GM12872 (cell line): ENCODE measurements at regions not wholly inside any gene's neighbourhood (a gene's known extent, or its start where the extent isn't known, plus 50 kb on each side); places are given as distances from the start of the nearest gene placed in this dataset.

ENCODE experiments used
- CTCF ChIP-seq: IDR thresholded peaks from 3 replicates; pipeline ENCODE4 v1.5.1; 2011; ENCODE audit warnings: low read depth, mild to moderate bottlenecking, low read length, moderate library complexity; ENCODE audit not compliant: insufficient read depth

- TF ChIP-seq CTCF = no peak
Observed at GRCh38 chr1:98086796-98087441, 166.1 kb upstream of the DPYD start.

- no peak for TF ChIP-seq CTCF
Observed at GRCh38 chr1:98086156-98086555, 165.3 kb upstream of the DPYD start.

GRCh38 chr1:98084188-98084587 is 163.4 kb upstream of the DPYD start:
- no peak for TF ChIP-seq CTCF

- no peak for TF ChIP-seq CTCF
Observed at GRCh38 chr1:98081944-98082343, 161.1 kb upstream of the DPYD start.

- no peak for TF ChIP-seq CTCF
Observed at GRCh38 chr1:98078596-98078995, 157.8 kb upstream of the DPYD start.

GRCh38 chr1:98077691-98078090 is 156.9 kb upstream of the DPYD start:
- TF ChIP-seq CTCF = no peak

- no peak for TF ChIP-seq CTCF
Observed at GRCh38 chr1:98075626-98076025, 154.8 kb upstream of the DPYD start.
